Activated T-helper 17 cell treated with anti-CD3 and anti-CD28 coated beads, Interleukin-2, amount 50 U/mL, for 72 hours (primary cell): ENCODE measurements at regions not wholly inside any gene's neighbourhood (a gene's known extent, or its start where the extent isn't known, plus 50 kb on each side); places are given as distances from the start of the nearest gene placed in this dataset.

Source experiments
- ATAC-seq: fragments of 150-1000 bp; cut with Tn5 transposase; replicated peaks from 2 replicates; pipeline ENCODE4 v1.10.0; 2021; ENCODE audit warnings: mild to moderate bottlenecking, moderate library complexity
- H3K27ac Mint-ChIP-seq: one replicate; pipeline ENCODE4 v1.8.0; 2022; ENCODE audit warnings: mixed read lengths
- H3K27me3 Mint-ChIP-seq: one replicate; pipeline ENCODE4 v1.8.0; 2022; ENCODE audit warnings: mixed read lengths
- H3K36me3 Mint-ChIP-seq: one replicate; pipeline ENCODE4 v1.8.0; 2022; ENCODE audit warnings: low read depth, mild to moderate bottlenecking, mixed read lengths
- H3K4me1 Mint-ChIP-seq: one replicate; pipeline ENCODE4 v1.8.0; 2022; ENCODE audit warnings: mixed read lengths
- H3K4me3 Mint-ChIP-seq: one replicate; pipeline ENCODE4 v1.8.0; 2022; ENCODE audit warnings: mild to moderate bottlenecking, mixed read lengths
- H3K9me3 Mint-ChIP-seq: one replicate; pipeline ENCODE4 v1.8.0; 2022; ENCODE audit warnings: mixed read lengths

DNA sequence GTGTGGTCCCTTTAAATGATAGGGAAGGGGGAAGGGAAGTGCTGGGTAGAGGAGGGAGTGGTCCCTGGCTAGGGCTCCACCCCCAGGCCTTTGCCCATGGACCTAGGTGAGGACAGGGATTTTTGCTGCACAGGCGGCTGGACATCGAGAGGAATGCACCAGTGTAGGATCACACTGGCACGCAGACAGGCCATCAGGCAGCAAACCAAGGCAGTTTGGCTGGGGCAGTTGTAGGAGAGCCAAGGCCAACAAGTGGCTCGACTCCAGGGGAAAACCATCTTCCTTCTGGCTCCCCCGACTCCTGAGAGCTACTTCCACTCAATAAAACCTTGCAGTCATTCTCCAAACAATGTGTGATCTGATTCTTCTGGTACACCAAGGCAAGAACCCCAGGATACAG, 402.0 kb upstream of the LRRTM1 start:
- H3K4me3 Mint-ChIP-seq = no peak overlapping the region
- no peak overlapping the region for H3K27ac Mint-ChIP-seq
- no peaks in the 10 kb centered on the region for H3K27me3 Mint-ChIP-seq
- no peak for ATAC-seq
- no peaks in the 10 kb centered on the region for H3K36me3 Mint-ChIP-seq
- peaks cover 10% of the 10 kb centered on the region for H3K9me3 Mint-ChIP-seq
- no peaks in the 10 kb centered on the region for H3K4me1 Mint-ChIP-seq

DNA sequence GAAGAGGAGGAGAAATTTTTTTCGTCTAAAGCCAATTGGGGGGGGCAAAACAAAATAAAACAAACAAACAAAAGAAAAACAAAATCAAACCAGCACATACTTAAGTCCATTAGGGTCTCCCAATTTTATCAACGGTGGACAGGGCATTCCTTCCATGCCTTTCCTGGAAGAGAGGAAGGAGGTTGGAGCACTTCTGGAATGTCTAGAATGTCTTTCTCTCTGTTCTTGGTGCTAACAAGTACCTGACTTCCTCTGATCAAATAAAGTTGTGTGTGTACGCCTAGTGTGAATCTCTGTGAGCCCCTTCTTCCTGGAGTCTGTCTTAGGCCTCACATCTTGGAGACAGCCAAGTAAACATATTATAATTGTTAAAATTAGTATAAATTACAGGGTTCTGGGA, 399.0 kb upstream of the LRRTM1 start:
- Mint-ChIP-seq H3K36me3 (no peaks in the 10 kb centered on the region), H3K27me3 (no peaks in the 10 kb centered on the region), H3K4me3 (no peak overlapping the region), H3K27ac (no peak overlapping the region), H3K4me1 (no peaks in the 10 kb centered on the region), H3K9me3 (peaks cover 19% of the 10 kb centered on the region)
- ATAC-seq = no peak

DNA sequence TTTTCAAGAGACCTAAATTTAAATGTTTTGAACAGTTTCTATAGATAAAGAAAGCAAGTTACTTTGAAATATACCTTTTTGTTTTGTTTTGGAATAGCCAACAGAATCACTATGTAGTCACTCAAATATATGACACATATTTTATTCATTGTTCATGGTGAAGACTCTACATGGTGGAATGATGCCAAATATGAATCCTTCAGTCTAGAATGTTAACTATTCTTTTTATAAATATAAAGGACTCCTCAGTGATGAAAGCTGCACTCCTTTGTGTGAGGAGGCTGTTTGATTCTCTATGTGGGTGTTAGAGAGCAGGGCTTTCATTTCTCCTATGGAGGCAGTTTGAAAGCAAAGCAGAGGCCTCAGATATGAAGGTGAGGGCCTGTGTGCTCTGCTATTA, 396.4 kb upstream of the LRRTM1 start:
- Mint-ChIP-seq H3K36me3 (no peaks in the 10 kb centered on the region), H3K27ac (no peak overlapping the region), H3K4me3 (no peak overlapping the region), H3K27me3 (no peaks in the 10 kb centered on the region), H3K9me3 (peaks cover 22% of the 10 kb centered on the region), H3K4me1 (no peaks in the 10 kb centered on the region)
- no peak for ATAC-seq
